ENCODE measurements at regions not wholly inside any gene's neighbourhood (a gene's known extent, or its start where the extent isn't known, plus 50 kb on each side); places are given as distances from the start of the nearest gene placed in this dataset.

GRCh38 chr12:86376052-86376451 lies 119.9 kb upstream of the MGAT4C start:
- POLR2A ChIA-PET, result no interaction called here
- DNase-seq, result no peak
- no peaks in the 10 kb centered on the region for H3K36me3 ChIP-seq (ENCODE audit: control insufficient read depth in 4 of 4, insufficient read depth in 4 of 4, low read length in 3 of 4)
- WGBS (ENCODE audit: insufficient coverage), result no CpG with 5 or more reads among the region's 2 CpGs
- CTCF ChIA-PET, result no interaction called here
- H3K9me3 ChIP-seq (ENCODE audit: control extremely low read depth in 1 of 5, control insufficient read depth in 4 of 5, insufficient read depth in 2 of 5, low read depth in 1 of 5, low read length in 4 of 5), result no peaks in the 10 kb centered on the region
- H3K4me3 ChIP-seq (ENCODE audit: control insufficient read depth in 1 of 7, extremely low read depth in 1 of 7, insufficient read depth in 4 of 7, low read depth in 2 of 7, low read length in 6 of 7), result no peak overlapping the region
- no peak overlapping the region for H3K27ac ChIP-seq (ENCODE audit: insufficient read depth in 1 of 2, low read depth in 1 of 2, low read length in 2 of 2, poor library complexity in 1 of 2, severe bottlenecking in 2 of 2)
- H3K27me3 ChIP-seq (replicated peaks in 2 of 5; ENCODE audit: control insufficient read depth in 4 of 5, insufficient read depth in 5 of 5, low read length in 4 of 5), result no peaks in the 10 kb centered on the region
- H3K4me1 ChIP-seq (ENCODE audit: control extremely low read depth in 1 of 4, control insufficient read depth in 4 of 4, insufficient read depth in 4 of 4, low read length in 3 of 4), result no peaks in the 10 kb centered on the region

GRCh38 chr12:86373813-86374212 lies 117.6 kb upstream of the MGAT4C start:
- Histone ChIP-seq H3K36me3 (ENCODE audit: control insufficient read depth in 4 of 4, insufficient read depth in 4 of 4, low read length in 3 of 4) (no peaks in the 10 kb centered on the region), H3K27me3 (replicated peaks in 2 of 5; ENCODE audit: control insufficient read depth in 4 of 5, insufficient read depth in 5 of 5, low read length in 4 of 5) (no peaks in the 10 kb centered on the region), H3K4me1 (ENCODE audit: control extremely low read depth in 1 of 4, control insufficient read depth in 4 of 4, insufficient read depth in 4 of 4, low read length in 3 of 4) (no peaks in the 10 kb centered on the region), H3K4me3 (ENCODE audit: control insufficient read depth in 1 of 7, extremely low read depth in 1 of 7, insufficient read depth in 4 of 7, low read depth in 2 of 7, low read length in 6 of 7) (no peak overlapping the region), H3K27ac (ENCODE audit: insufficient read depth in 1 of 2, low read depth in 1 of 2, low read length in 2 of 2, poor library complexity in 1 of 2, severe bottlenecking in 2 of 2) (no peak overlapping the region), H3K9me3 (ENCODE audit: control extremely low read depth in 1 of 5, control insufficient read depth in 4 of 5, insufficient read depth in 2 of 5, low read depth in 1 of 5, low read length in 4 of 5) (no peaks in the 10 kb centered on the region)
- POLR2A ChIA-PET, result no interaction called here
- CTCF ChIA-PET, result no interaction called here
- no peak for DNase-seq
- WGBS (ENCODE audit: insufficient coverage), result 83% methylated on average over 1 of the region's 1 CpG

- no CpG with 5 or more reads among the region's 2 CpGs for WGBS (ENCODE audit: insufficient coverage)
- CTCF ChIA-PET, result no interaction called here
- Histone ChIP-seq H3K36me3 (ENCODE audit: control insufficient read depth in 4 of 4, insufficient read depth in 4 of 4, low read length in 3 of 4) (no peaks in the 10 kb centered on the region), H3K4me3 (ENCODE audit: control insufficient read depth in 1 of 7, extremely low read depth in 1 of 7, insufficient read depth in 4 of 7, low read depth in 2 of 7, low read length in 6 of 7) (no peak overlapping the region), H3K9me3 (ENCODE audit: control extremely low read depth in 1 of 5, control insufficient read depth in 4 of 5, insufficient read depth in 2 of 5, low read depth in 1 of 5, low read length in 4 of 5) (no peaks in the 10 kb centered on the region), H3K27ac (ENCODE audit: insufficient read depth in 1 of 2, low read depth in 1 of 2, low read length in 2 of 2, poor library complexity in 1 of 2, severe bottlenecking in 2 of 2) (no peak overlapping the region), H3K27me3 (replicated peaks in 2 of 5; ENCODE audit: control insufficient read depth in 4 of 5, insufficient read depth in 5 of 5, low read length in 4 of 5) (no peaks in the 10 kb centered on the region), H3K4me1 (ENCODE audit: control extremely low read depth in 1 of 4, control insufficient read depth in 4 of 4, insufficient read depth in 4 of 4, low read length in 3 of 4) (no peaks in the 10 kb centered on the region)
- no peak for DNase-seq
- POLR2A ChIA-PET, result no interaction called here
Measured at GRCh38 chr12:86367137-86367536, 110.9 kb upstream of the MGAT4C start.

- no peak overlapping the region for H3K27ac ChIP-seq (ENCODE audit: insufficient read depth in 1 of 2, low read depth in 1 of 2, low read length in 2 of 2, poor library complexity in 1 of 2, severe bottlenecking in 2 of 2)
- no peaks in the 10 kb centered on the region for H3K4me1 ChIP-seq (ENCODE audit: control extremely low read depth in 1 of 4, control insufficient read depth in 4 of 4, insufficient read depth in 4 of 4, low read length in 3 of 4)
- ChIA-PET CTCF (no interaction called here), POLR2A (no interaction called here)
- H3K36me3 ChIP-seq (ENCODE audit: control insufficient read depth in 4 of 4, insufficient read depth in 4 of 4, low read length in 3 of 4), result no peaks in the 10 kb centered on the region
- no peaks in the 10 kb centered on the region for H3K27me3 ChIP-seq (replicated peaks in 2 of 5; ENCODE audit: control insufficient read depth in 4 of 5, insufficient read depth in 5 of 5, low read length in 4 of 5)
- no peak overlapping the region for H3K4me3 ChIP-seq (ENCODE audit: control insufficient read depth in 1 of 7, extremely low read depth in 1 of 7, insufficient read depth in 4 of 7, low read depth in 2 of 7, low read length in 6 of 7)
- no peaks in the 10 kb centered on the region for H3K9me3 ChIP-seq (ENCODE audit: control extremely low read depth in 1 of 5, control insufficient read depth in 4 of 5, insufficient read depth in 2 of 5, low read depth in 1 of 5, low read length in 4 of 5)
- DNase-seq, result no peak
- WGBS (ENCODE audit: insufficient coverage), result 51% methylated on average over 2 of the region's 2 CpGs
Measured at GRCh38 chr12:86349196-86349595, 93.0 kb upstream of the MGAT4C start.

GRCh38 chr12:86333955-86334522 lies 77.8 kb upstream of the MGAT4C start:
- Histone ChIP-seq H3K4me3 (ENCODE audit: control insufficient read depth in 1 of 7, extremely low read depth in 1 of 7, insufficient read depth in 4 of 7, low read depth in 2 of 7, low read length in 6 of 7) (no peak overlapping the region), H3K27ac (ENCODE audit: insufficient read depth in 1 of 2, low read depth in 1 of 2, low read length in 2 of 2, poor library complexity in 1 of 2, severe bottlenecking in 2 of 2) (no peak overlapping the region), H3K4me1 (ENCODE audit: control extremely low read depth in 1 of 4, control insufficient read depth in 4 of 4, insufficient read depth in 4 of 4, low read length in 3 of 4) (no peaks in the 10 kb centered on the region), H3K27me3 (replicated peaks in 2 of 5; ENCODE audit: control insufficient read depth in 4 of 5, insufficient read depth in 5 of 5, low read length in 4 of 5) (no peaks in the 10 kb centered on the region), H3K36me3 (ENCODE audit: control insufficient read depth in 4 of 4, insufficient read depth in 4 of 4, low read length in 3 of 4) (no peaks in the 10 kb centered on the region), H3K9me3 (ENCODE audit: control extremely low read depth in 1 of 5, control insufficient read depth in 4 of 5, insufficient read depth in 2 of 5, low read depth in 1 of 5, low read length in 4 of 5) (no peaks in the 10 kb centered on the region)
- ChIA-PET POLR2A (no interaction called here), CTCF (no interaction called here)
- DNase-seq, result no peak
- no CpG with 5 or more reads among the region's 2 CpGs for WGBS (ENCODE audit: insufficient coverage)

GRCh38 chr12:86331457-86331856 lies 75.3 kb upstream of the MGAT4C start:
- Histone ChIP-seq H3K27me3 (replicated peaks in 2 of 5; ENCODE audit: control insufficient read depth in 4 of 5, insufficient read depth in 5 of 5, low read length in 4 of 5) (no peaks in the 10 kb centered on the region), H3K4me3 (ENCODE audit: control insufficient read depth in 1 of 7, extremely low read depth in 1 of 7, insufficient read depth in 4 of 7, low read depth in 2 of 7, low read length in 6 of 7) (no peak overlapping the region), H3K4me1 (ENCODE audit: control extremely low read depth in 1 of 4, control insufficient read depth in 4 of 4, insufficient read depth in 4 of 4, low read length in 3 of 4) (no peaks in the 10 kb centered on the region), H3K27ac (ENCODE audit: insufficient read depth in 1 of 2, low read depth in 1 of 2, low read length in 2 of 2, poor library complexity in 1 of 2, severe bottlenecking in 2 of 2) (no peak overlapping the region), H3K9me3 (ENCODE audit: control extremely low read depth in 1 of 5, control insufficient read depth in 4 of 5, insufficient read depth in 2 of 5, low read depth in 1 of 5, low read length in 4 of 5) (no peaks in the 10 kb centered on the region), H3K36me3 (ENCODE audit: control insufficient read depth in 4 of 4, insufficient read depth in 4 of 4, low read length in 3 of 4) (no peaks in the 10 kb centered on the region)
- ChIA-PET POLR2A (no interaction called here), CTCF (no interaction called here)
- DNase-seq, result no peak
- no CpG with 5 or more reads among the region's 2 CpGs for WGBS (ENCODE audit: insufficient coverage)

GRCh38 chr12:86331012-86331411 lies 74.8 kb upstream of the MGAT4C start:
- Histone ChIP-seq H3K9me3 (ENCODE audit: control extremely low read depth in 1 of 5, control insufficient read depth in 4 of 5, insufficient read depth in 2 of 5, low read depth in 1 of 5, low read length in 4 of 5) (no peaks in the 10 kb centered on the region), H3K4me1 (ENCODE audit: control extremely low read depth in 1 of 4, control insufficient read depth in 4 of 4, insufficient read depth in 4 of 4, low read length in 3 of 4) (no peaks in the 10 kb centered on the region), H3K27me3 (replicated peaks in 2 of 5; ENCODE audit: control insufficient read depth in 4 of 5, insufficient read depth in 5 of 5, low read length in 4 of 5) (no peaks in the 10 kb centered on the region), H3K27ac (ENCODE audit: insufficient read depth in 1 of 2, low read depth in 1 of 2, low read length in 2 of 2, poor library complexity in 1 of 2, severe bottlenecking in 2 of 2) (no peak overlapping the region), H3K4me3 (ENCODE audit: control insufficient read depth in 1 of 7, extremely low read depth in 1 of 7, insufficient read depth in 4 of 7, low read depth in 2 of 7, low read length in 6 of 7) (no peak overlapping the region), H3K36me3 (ENCODE audit: control insufficient read depth in 4 of 4, insufficient read depth in 4 of 4, low read length in 3 of 4) (no peaks in the 10 kb centered on the region)
- ChIA-PET POLR2A (no interaction called here), CTCF (no interaction called here)
- 94% methylated on average over 2 of the region's 4 CpGs for WGBS (ENCODE audit: insufficient coverage)
- no peak for DNase-seq

All from common myeloid progenitor, CD34-positive (primary cell).